DOHH2 (cell line): ENCODE measurements at regions not wholly inside any gene's neighbourhood (a gene's known extent, or its start where the extent isn't known, plus 50 kb on each side); places are given as distances from the start of the nearest gene placed in this dataset.

Experiments used
- H3F3A ChIP-seq: fragments of 200-600 bp; sonication (generic), shearing (Covaris generic); 2 replicates; pipeline ENCODE4 v1.6.0; 2016; ENCODE audit warnings: antibody characterized with exemption, mild to moderate bottlenecking; ENCODE audit not compliant: control insufficient read depth, insufficient read depth
- H3K27ac ChIP-seq: fragments of 200-600 bp; sonication (generic); 2 replicates; pipeline ENCODE4 v1.5.1; 2014; ENCODE audit warnings: low read depth, mild to moderate bottlenecking, low read length, moderate library complexity
- H3K27me3 ChIP-seq: fragments of 200-600 bp; sonication (generic); 2 replicates; pipeline ENCODE4 v1.6.1; 2014; ENCODE audit warnings: mild to moderate bottlenecking, low read length, mixed read lengths; ENCODE audit not compliant: control insufficient read depth
- H3K36me3 ChIP-seq: fragments of 200-600 bp; sonication (generic); 2 replicates; pipeline ENCODE4 v1.6.1; 2014; ENCODE audit warnings: mild to moderate bottlenecking, low read length, moderate library complexity, mixed read lengths; ENCODE audit not compliant: control insufficient read depth
- H3K4me1 ChIP-seq: fragments of 200-600 bp; sonication (generic); 2 replicates; pipeline ENCODE4 v1.6.1; 2014; ENCODE audit warnings: mild to moderate bottlenecking, low read length, mixed read lengths; ENCODE audit not compliant: control insufficient read depth
- H3K4me2 ChIP-seq: fragments of 200-600 bp; sonication (generic); 2 replicates; pipeline ENCODE4 v1.6.0; 2014; ENCODE audit warnings: mild to moderate bottlenecking, low read length, moderate library complexity
- H3K4me3 ChIP-seq: fragments of 200-600 bp; sonication (generic); 2 replicates; pipeline ENCODE4 v1.5.1; 2014; ENCODE audit warnings: mild to moderate bottlenecking, low read length, mixed read lengths
- H3K79me2 ChIP-seq: fragments of 200-600 bp; sonication (generic); 2 replicates; pipeline ENCODE4 v1.6.1; 2014; ENCODE audit warnings: mild to moderate bottlenecking, low read length, mixed read lengths; ENCODE audit not compliant: control insufficient read depth
- H3K9me2 ChIP-seq: fragments of 200-600 bp; sonication (generic); replicated peaks from 2 replicates; pipeline ENCODE4 v1.6.1; 2014; ENCODE audit warnings: mild to moderate bottlenecking, low read length, mixed read lengths; ENCODE audit not compliant: control insufficient read depth
- H3K9me3 ChIP-seq: fragments of 200-600 bp; sonication (generic); 2 replicates; pipeline ENCODE4 v1.6.1; 2014; ENCODE audit warnings: antibody characterized with exemption, low read length, mixed read lengths; ENCODE audit not compliant: control insufficient read depth, insufficient read depth
- H4K20me1 ChIP-seq: fragments of 200-600 bp; sonication (generic); 2 replicates; pipeline ENCODE4 v1.6.0; 2014; ENCODE audit warnings: low read depth, mild to moderate bottlenecking, antibody characterized with exemption, low read length, moderate library complexity; ENCODE audit not compliant: control insufficient read depth, insufficient read depth
- EZH2phosphoT487 ChIP-seq: fragments of 200-600 bp; sonication (generic); IDR thresholded peaks from 2 replicates; pipeline ENCODE4 v1.6.1; 2017; ENCODE audit warnings: borderline replicate concordance, mild to moderate bottlenecking, antibody characterized with exemption, low read length, moderate library complexity, mixed read lengths
- TF ChIP-seq, protein P1 (sequence below): fragments of 200-600 bp; sonication (generic); IDR thresholded peaks from one replicate; pipeline ENCODE4 v1.5.1; 2014; ENCODE audit warnings: antibody characterized with exemption, mild to moderate bottlenecking, low read depth, low read length; ENCODE audit not compliant: poor library complexity, severe bottlenecking

DNA sequence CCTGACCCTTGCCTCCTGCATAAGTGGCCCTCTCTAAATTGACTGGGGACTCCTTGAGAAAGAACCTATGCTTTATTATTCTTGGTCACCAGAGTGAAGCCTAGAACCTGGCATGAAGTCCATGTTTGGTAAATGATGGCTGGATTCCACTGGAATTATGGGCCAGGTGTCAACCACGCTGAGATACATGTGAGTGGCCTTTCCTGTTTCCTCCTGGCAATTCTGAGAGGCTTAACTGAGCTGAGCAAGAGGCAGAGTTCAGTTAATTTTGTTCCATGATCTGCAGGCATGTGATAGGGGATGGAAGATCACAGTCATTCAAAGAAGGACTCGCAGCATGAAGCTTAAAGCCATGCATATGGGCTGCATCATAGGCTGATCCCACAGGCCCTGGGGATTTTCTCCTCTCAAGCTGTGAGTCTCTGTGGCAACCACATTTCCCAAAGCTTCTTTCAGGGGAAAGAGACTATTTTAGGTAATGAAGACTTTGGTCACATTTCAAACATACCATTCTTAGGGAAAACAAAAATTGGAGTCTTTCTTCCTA, 69.4 kb upstream of the CLNK start:
- Histone ChIP-seq H4K20me1 (no peaks in the 10 kb centered on the region), H3K27ac (no peak overlapping the region), H3F3A (no peaks in the 10 kb centered on the region), H3K27me3 (no peaks in the 10 kb centered on the region), H3K36me3 (no peaks in the 10 kb centered on the region), H3K4me1 (no peaks in the 10 kb centered on the region), H3K79me2 (no peaks in the 10 kb centered on the region), H3K4me3 (no peak overlapping the region), H3K9me3 (no peaks in the 10 kb centered on the region), H3K9me2 (no peaks in the 10 kb centered on the region), H3K4me2 (no peak overlapping the region)
- TF ChIP-seq, protein P1, sequence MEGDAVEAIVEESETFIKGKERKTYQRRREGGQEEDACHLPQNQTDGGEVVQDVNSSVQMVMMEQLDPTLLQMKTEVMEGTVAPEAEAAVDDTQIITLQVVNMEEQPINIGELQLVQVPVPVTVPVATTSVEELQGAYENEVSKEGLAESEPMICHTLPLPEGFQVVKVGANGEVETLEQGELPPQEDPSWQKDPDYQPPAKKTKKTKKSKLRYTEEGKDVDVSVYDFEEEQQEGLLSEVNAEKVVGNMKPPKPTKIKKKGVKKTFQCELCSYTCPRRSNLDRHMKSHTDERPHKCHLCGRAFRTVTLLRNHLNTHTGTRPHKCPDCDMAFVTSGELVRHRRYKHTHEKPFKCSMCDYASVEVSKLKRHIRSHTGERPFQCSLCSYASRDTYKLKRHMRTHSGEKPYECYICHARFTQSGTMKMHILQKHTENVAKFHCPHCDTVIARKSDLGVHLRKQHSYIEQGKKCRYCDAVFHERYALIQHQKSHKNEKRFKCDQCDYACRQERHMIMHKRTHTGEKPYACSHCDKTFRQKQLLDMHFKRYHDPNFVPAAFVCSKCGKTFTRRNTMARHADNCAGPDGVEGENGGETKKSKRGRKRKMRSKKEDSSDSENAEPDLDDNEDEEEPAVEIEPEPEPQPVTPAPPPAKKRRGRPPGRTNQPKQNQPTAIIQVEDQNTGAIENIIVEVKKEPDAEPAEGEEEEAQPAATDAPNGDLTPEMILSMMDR, result no peak
- no peak for TF ChIP-seq EZH2phosphoT487

- H3F3A ChIP-seq, result no peaks in the 10 kb centered on the region
- no peaks in the 10 kb centered on the region for H3K27me3 ChIP-seq
- H3K36me3 ChIP-seq, result no peaks in the 10 kb centered on the region
- H3K4me2 ChIP-seq, result no peak overlapping the region
- no peaks in the 10 kb centered on the region for H3K9me3 ChIP-seq
- TF ChIP-seq, protein P1, result no peak
- TF ChIP-seq EZH2phosphoT487, result no peak
- H3K79me2 ChIP-seq, result no peaks in the 10 kb centered on the region
- H3K27ac ChIP-seq, result no peak overlapping the region
- H3K9me2 ChIP-seq, result no peaks in the 10 kb centered on the region
- no peak overlapping the region for H3K4me3 ChIP-seq
- H3K4me1 ChIP-seq, result no peaks in the 10 kb centered on the region
- H4K20me1 ChIP-seq, result no peaks in the 10 kb centered on the region
These were observed 68.8 kb upstream of the CLNK start for GRCh38 chr4:10753336-10753735.

- H3K9me2 ChIP-seq, result no peaks in the 10 kb centered on the region
- no peak overlapping the region for H3K4me3 ChIP-seq
- no peaks in the 10 kb centered on the region for H4K20me1 ChIP-seq
- no peaks in the 10 kb centered on the region for H3F3A ChIP-seq
- H3K4me2 ChIP-seq, result no peak overlapping the region
- TF ChIP-seq, protein P1, result no peak
- no peak for TF ChIP-seq EZH2phosphoT487
- H3K9me3 ChIP-seq, result no peaks in the 10 kb centered on the region
- H3K27me3 ChIP-seq, result no peaks in the 10 kb centered on the region
- H3K4me1 ChIP-seq, result no peaks in the 10 kb centered on the region
- no peaks in the 10 kb centered on the region for H3K79me2 ChIP-seq
- no peak overlapping the region for H3K27ac ChIP-seq
- H3K36me3 ChIP-seq, result no peaks in the 10 kb centered on the region
These were observed 66.1 kb upstream of the CLNK start for GRCh38 chr4:10750714-10751113.

GRCh38 chr4:10747186-10747585, 62.6 kb upstream of the CLNK start:
- TF ChIP-seq, protein P1, result no peak
- TF ChIP-seq EZH2phosphoT487, result no peak
- H3K9me2 ChIP-seq, result no peaks in the 10 kb centered on the region
- H3K9me3 ChIP-seq, result no peaks in the 10 kb centered on the region
- no peak overlapping the region for H3K27ac ChIP-seq
- H3K4me1 ChIP-seq, result peaks cover 8% of the 10 kb centered on the region
- H3K4me2 ChIP-seq, result no peak overlapping the region
- H3F3A ChIP-seq, result no peaks in the 10 kb centered on the region
- no peaks in the 10 kb centered on the region for H4K20me1 ChIP-seq
- no peaks in the 10 kb centered on the region for H3K36me3 ChIP-seq
- no peaks in the 10 kb centered on the region for H3K79me2 ChIP-seq
- H3K27me3 ChIP-seq, result no peaks in the 10 kb centered on the region
- H3K4me3 ChIP-seq, result no peak overlapping the region
